HCT116 (cell line): ENCODE measurements at regions not wholly inside any gene's neighbourhood (a gene's known extent, or its start where the extent isn't known, plus 50 kb on each side); places are given as distances from the start of the nearest gene placed in this dataset.

Experiments
- ATAC-seq: fragments of 200-7000 bp; cut with Tn5 transposase; 2 replicates; pipeline ENCODE4 v1.9.1; 2020; ENCODE audit warnings: mild to moderate bottlenecking, moderate library complexity
- BruUV-seq: library from RNA; stranded (reverse); fragments of 400-500 nt; replicated peaks from 2 replicates; lab custom pipeline; 2021; lab: Mats Ljungman, UMichigan
- CTCF ChIA-PET: fragments of 300-600 bp; sonication (Branson Sonifier 250); formaldehyde crosslinking; loops from one replicate; lab custom pipeline; 2021; ENCODE audit warnings: antibody characterized with exemption; lab: Charles Lee
- POLR2A ChIA-PET: fragments of 300-600, 350-600 bp; sonication (Branson Sonifier 250); formaldehyde crosslinking; loops from one replicate; lab custom pipeline; 2021; ENCODE audit warnings: antibody characterized with exemption; lab: Charles Lee
- RAD21 ChIA-PET, 2 experiments: fragments of 300-600 bp; sonication (Branson Sonifier 250); formaldehyde crosslinking; loops; one replicate each; lab custom pipeline; 2023; ENCODE audit warnings: low total read pairs in 2 of 2; ENCODE audit not compliant: uncharacterized antibody in 2 of 2, unreplicated experiment in 2 of 2, low non-redundant PET in 1 of 2; lab: Charles Lee
- DNase-seq: peaks from one replicate; pipeline ENCODE4 v3.0.0-alpha.2; 2010; ENCODE audit warnings: low read depth, low spot score
- H2AFZ ChIP-seq: fragments of 200-600 bp; shearing (Covaris generic), sonication (generic); 2 replicates; pipeline ENCODE4 v1.6.1; 2017; ENCODE audit warnings: low read depth, mixed run types, mixed read lengths, antibody characterized with exemption, low read length; ENCODE audit not compliant: poor library complexity, severe bottlenecking
- H3K27ac ChIP-seq: 2 replicates; pipeline ENCODE4 v1.5.1; 2012; ENCODE audit warnings: low read depth, low read length
- H3K27me3 ChIP-seq: fragments of 200-600 bp; sonication (generic); 2 replicates; pipeline ENCODE4 v1.6.1; 2016; ENCODE audit warnings: mixed run types, low read length, mixed read lengths; ENCODE audit not compliant: insufficient read depth
- H3K36me3 ChIP-seq, 2 experiments: fragments of 200-500 bp in 1 of 2; fragments of 200-600 bp in 1 of 2; sonication (Bioruptor generic) in 1 of 2; sonication (generic) in 1 of 2; 2 replicates each; pipeline versions ENCODE4 v1.5.1 to v1.6.1; 2014 to 2016; ENCODE audit warnings: low read length in 2 of 2, inconsistent platforms in 1 of 2, mixed read lengths in 1 of 2, mixed run types in 1 of 2; ENCODE audit not compliant: insufficient read depth in 2 of 2, control insufficient read depth in 1 of 2
- H3K4me1 ChIP-seq, 2 experiments: fragments of 200-600 bp in 1 of 2; sonication (generic) in 1 of 2; 2 replicates each; pipeline versions ENCODE4 v1.5.1 to v1.6.1; 2012 to 2017; ENCODE audit warnings: low read length in 2 of 2, inconsistent platforms in 1 of 2, mild to moderate bottlenecking in 1 of 2, mixed read lengths in 1 of 2, mixed run types in 1 of 2, moderate library complexity in 1 of 2; ENCODE audit not compliant: insufficient read depth in 2 of 2, control insufficient read depth in 1 of 2
- H3K4me2 ChIP-seq: fragments of 200-600 bp; sonication (generic); 2 replicates; pipeline ENCODE4 v1.6.1; 2017; ENCODE audit warnings: mixed run types, low read length, mixed read lengths
- H3K4me3 ChIP-seq, 2 experiments: fragments of 200-600 bp in 1 of 2; sonication (generic) in 1 of 2; replicated peaks in 1 of 2; 2 replicates each; pipeline ENCODE4 v1.5.1; 2011 to 2016; ENCODE audit warnings: low read length in 2 of 2, control low read depth in 1 of 2, low read depth in 1 of 2, mild to moderate bottlenecking in 1 of 2, mixed read lengths in 1 of 2, mixed run types in 1 of 2
- H3K79me2 ChIP-seq: fragments of 200-600 bp; sonication (generic); 2 replicates; pipeline ENCODE4 v1.6.1; 2017; ENCODE audit warnings: mild to moderate bottlenecking, mixed run types, low read length, moderate library complexity, mixed read lengths; ENCODE audit not compliant: insufficient read depth
- H3K9ac ChIP-seq: fragments of 200-600 bp; sonication (generic); 2 replicates; pipeline ENCODE4 v1.6.1; 2016; ENCODE audit warnings: low read length, mixed read lengths
- H3K9me2 ChIP-seq: fragments of 200-600 bp; sonication (generic), shearing (Covaris generic); 2 replicates; pipeline ENCODE4 v1.6.1; 2017; ENCODE audit warnings: mixed run types, mild to moderate bottlenecking, moderate library complexity; ENCODE audit not compliant: insufficient read depth
- H3K9me3 ChIP-seq, 2 experiments: fragments of 200-500 bp in 1 of 2; fragments of 200-600 bp in 1 of 2; sonication (Bioruptor generic) in 1 of 2; sonication (generic) in 1 of 2; 2 replicates each; pipeline ENCODE4 v1.6.1; 2014 to 2017; ENCODE audit warnings: low read length in 2 of 2, mixed read lengths in 2 of 2, inconsistent platforms in 1 of 2, low read depth in 1 of 2, mild to moderate bottlenecking in 1 of 2, mixed run types in 1 of 2, moderate library complexity in 1 of 2; ENCODE audit not compliant: control insufficient read depth in 1 of 2, insufficient read depth in 1 of 2
- H4K20me1 ChIP-seq: fragments of 200-600 bp; sonication (generic), shearing (Covaris generic); 2 replicates; pipeline ENCODE4 v1.6.1; 2017; ENCODE audit warnings: mixed run types, mild to moderate bottlenecking, moderate library complexity; ENCODE audit not compliant: insufficient read depth
- ATF3 ChIP-seq: IDR thresholded peaks from 2 replicates; pipeline ENCODE4 v1.6.1; 2012
- CBX3 ChIP-seq: IDR thresholded peaks from 2 replicates; pipeline ENCODE4 v1.6.1; 2012; ENCODE audit warnings: low read depth
- EZH2 ChIP-seq: fragments of 200-600 bp; sonication (generic); IDR thresholded peaks from 2 replicates; pipeline ENCODE4 v1.6.1; 2017; ENCODE audit warnings: antibody characterized with exemption, mixed run types
- EZH2phosphoT487 ChIP-seq: fragments of 200-600 bp; IDR thresholded peaks from 2 replicates; pipeline ENCODE4 v1.6.1; 2018; ENCODE audit warnings: antibody characterized with exemption, borderline replicate concordance
- FOSL1 ChIP-seq: IDR thresholded peaks from 2 replicates; pipeline ENCODE4 v1.6.1; 2012; ENCODE audit warnings: low read depth
- RAD21 ChIP-seq: IDR thresholded peaks from 2 replicates; pipeline ENCODE4 v1.6.1; 2012; ENCODE audit warnings: low read depth, mild to moderate bottlenecking
- SRF ChIP-seq: IDR thresholded peaks from 2 replicates; pipeline ENCODE4 v1.6.1; 2012; ENCODE audit warnings: low read depth
- TCF7L2 ChIP-seq: IDR thresholded peaks from 2 replicates; pipeline ENCODE4 v1.7.0; 2011; ENCODE audit warnings: borderline replicate concordance, inconsistent platforms; ENCODE audit not compliant: insufficient read depth, insufficient read length; ENCODE audit errors: extremely low read depth
- YY1 ChIP-seq: IDR thresholded peaks from 2 replicates; pipeline ENCODE4 v1.6.1; 2011; ENCODE audit warnings: low read length, low read depth, moderate library complexity, mild to moderate bottlenecking; ENCODE audit not compliant: insufficient replicate concordance; ENCODE audit errors: extremely low read depth
- intact Hi-C: fragments of 100-400 bp; cut with micrococcal nuclease; formaldehyde crosslinking; loops from 2 replicates; pipeline ENCODE4 v1.10.0; 2022
- TF ChIP-seq, protein P1 (sequence below): IDR thresholded peaks from 2 replicates; pipeline ENCODE4 v1.6.1; 2012
- TF ChIP-seq, protein P2 (sequence below): IDR thresholded peaks from 2 replicates; pipeline ENCODE4 v1.6.1; 2012; ENCODE audit warnings: low read depth

DNA sequence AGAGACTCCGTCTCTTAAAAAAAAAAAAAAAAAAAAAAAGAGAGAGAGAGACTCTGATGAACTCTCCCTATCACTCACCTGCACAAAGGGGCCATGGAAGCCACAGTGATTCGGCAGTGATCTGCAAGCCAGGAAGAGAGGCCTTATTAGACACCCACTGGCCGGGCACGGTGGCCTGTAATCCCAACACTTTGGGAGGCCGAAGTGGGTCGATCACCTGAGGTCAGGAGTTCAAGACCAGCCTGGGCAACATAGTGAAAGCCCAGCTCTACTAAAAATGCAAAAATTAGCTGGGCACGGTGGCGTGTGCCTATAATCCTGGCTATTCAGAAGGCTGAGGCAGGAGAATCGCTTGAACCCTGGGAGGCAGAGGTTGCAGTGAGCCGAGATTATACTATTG, 198.5 kb upstream of the WSCD1 start:
- ATAC-seq (no peak), DNase-seq (no peak)
- intact Hi-C loops = no loop called here
- BruUV-seq = no TSS peak
- H3K9me2 ChIP-seq = no peaks in the 10 kb centered on the region
- H3K36me3 ChIP-seq = no peaks in the 10 kb centered on the region
- ChIA-PET RAD21 (no interaction called here), POLR2A (no interaction called here), CTCF (no interaction called here)
- H3K79me2 ChIP-seq = no peaks in the 10 kb centered on the region
- H3K27ac ChIP-seq = no peak overlapping the region
- H2AFZ ChIP-seq = no peak overlapping the region
- no peak overlapping the region for H3K4me3 ChIP-seq
- no peak overlapping the region for H3K9ac ChIP-seq
- TF ChIP-seq EZH2phosphoT487 (no peak), TCF7L2 (no peak), CBX3 (no peak), ATF3 (no peak)
- H3K27me3 ChIP-seq = peaks cover 26% of the 10 kb centered on the region
- no peaks in the 10 kb centered on the region for H3K9me3 ChIP-seq
- H3K4me2 ChIP-seq = no peak overlapping the region
- no peaks in the 10 kb centered on the region for H4K20me1 ChIP-seq
- no peaks in the 10 kb centered on the region for H3K4me1 ChIP-seq

DNA sequence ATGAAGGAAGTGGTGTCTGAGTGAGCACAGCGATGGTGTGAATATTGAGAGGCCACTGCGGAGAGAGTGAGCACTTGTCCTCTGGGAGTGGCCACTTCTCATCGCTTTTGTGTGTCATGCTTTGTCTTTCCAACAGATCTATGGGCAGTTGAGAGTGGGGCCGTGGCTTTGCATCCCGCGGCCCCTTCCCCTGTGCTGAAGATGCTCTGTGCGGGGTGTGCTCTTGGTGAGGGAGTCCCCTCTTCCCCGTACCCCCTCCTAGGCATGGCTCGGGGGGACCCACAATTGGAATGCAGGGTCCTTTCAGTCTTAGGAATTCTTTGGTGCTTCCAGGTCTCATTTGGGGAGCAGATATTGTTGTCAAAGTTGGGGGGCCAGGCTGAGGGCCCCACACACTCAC, 197.3 kb upstream of the WSCD1 start:
- Histone ChIP-seq H3K36me3 (no peaks in the 10 kb centered on the region), H3K4me3 (no peak overlapping the region), H3K79me2 (no peaks in the 10 kb centered on the region), H3K27ac (no peak overlapping the region), H3K9me3 (no peaks in the 10 kb centered on the region), H3K27me3 (peaks cover 32% of the 10 kb centered on the region), H2AFZ (no peak overlapping the region), H3K9me2 (no peaks in the 10 kb centered on the region), H3K9ac (no peak overlapping the region), H3K4me2 (no peak overlapping the region), H4K20me1 (no peaks in the 10 kb centered on the region), H3K4me1 (no peaks in the 10 kb centered on the region)
- no TSS peak for BruUV-seq
- DNase-seq (no peak), ATAC-seq (no peak)
- intact Hi-C loops = no loop called here
- POLR2A ChIA-PET = no interaction called here
- CTCF ChIA-PET = no interaction called here
- RAD21 ChIA-PET = no interaction called here
- TF ChIP-seq YY1 = no peak
- no peak for TF ChIP-seq SRF
- TF ChIP-seq EZH2phosphoT487 = no peak
- no peak for TF ChIP-seq EZH2
- TF ChIP-seq, protein P1, sequence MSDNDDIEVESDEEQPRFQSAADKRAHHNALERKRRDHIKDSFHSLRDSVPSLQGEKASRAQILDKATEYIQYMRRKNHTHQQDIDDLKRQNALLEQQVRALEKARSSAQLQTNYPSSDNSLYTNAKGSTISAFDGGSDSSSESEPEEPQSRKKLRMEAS = no peak
- no peak for TF ChIP-seq ATF3
- no peak for TF ChIP-seq FOSL1
- no peak for TF ChIP-seq RAD21
- TF ChIP-seq, protein P2, sequence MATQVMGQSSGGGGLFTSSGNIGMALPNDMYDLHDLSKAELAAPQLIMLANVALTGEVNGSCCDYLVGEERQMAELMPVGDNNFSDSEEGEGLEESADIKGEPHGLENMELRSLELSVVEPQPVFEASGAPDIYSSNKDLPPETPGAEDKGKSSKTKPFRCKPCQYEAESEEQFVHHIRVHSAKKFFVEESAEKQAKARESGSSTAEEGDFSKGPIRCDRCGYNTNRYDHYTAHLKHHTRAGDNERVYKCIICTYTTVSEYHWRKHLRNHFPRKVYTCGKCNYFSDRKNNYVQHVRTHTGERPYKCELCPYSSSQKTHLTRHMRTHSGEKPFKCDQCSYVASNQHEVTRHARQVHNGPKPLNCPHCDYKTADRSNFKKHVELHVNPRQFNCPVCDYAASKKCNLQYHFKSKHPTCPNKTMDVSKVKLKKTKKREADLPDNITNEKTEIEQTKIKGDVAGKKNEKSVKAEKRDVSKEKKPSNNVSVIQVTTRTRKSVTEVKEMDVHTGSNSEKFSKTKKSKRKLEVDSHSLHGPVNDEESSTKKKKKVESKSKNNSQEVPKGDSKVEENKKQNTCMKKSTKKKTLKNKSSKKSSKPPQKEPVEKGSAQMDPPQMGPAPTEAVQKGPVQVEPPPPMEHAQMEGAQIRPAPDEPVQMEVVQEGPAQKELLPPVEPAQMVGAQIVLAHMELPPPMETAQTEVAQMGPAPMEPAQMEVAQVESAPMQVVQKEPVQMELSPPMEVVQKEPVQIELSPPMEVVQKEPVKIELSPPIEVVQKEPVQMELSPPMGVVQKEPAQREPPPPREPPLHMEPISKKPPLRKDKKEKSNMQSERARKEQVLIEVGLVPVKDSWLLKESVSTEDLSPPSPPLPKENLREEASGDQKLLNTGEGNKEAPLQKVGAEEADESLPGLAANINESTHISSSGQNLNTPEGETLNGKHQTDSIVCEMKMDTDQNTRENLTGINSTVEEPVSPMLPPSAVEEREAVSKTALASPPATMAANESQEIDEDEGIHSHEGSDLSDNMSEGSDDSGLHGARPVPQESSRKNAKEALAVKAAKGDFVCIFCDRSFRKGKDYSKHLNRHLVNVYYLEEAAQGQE = no peak
